ENCODE measurements at regions not wholly inside any gene's neighbourhood (a gene's known extent, or its start where the extent isn't known, plus 50 kb on each side); places are given as distances from the start of the nearest gene placed in this dataset.
A peak's percentile ranks its signal among the peaks of the same experiment; 100 is the strongest.

DNA sequence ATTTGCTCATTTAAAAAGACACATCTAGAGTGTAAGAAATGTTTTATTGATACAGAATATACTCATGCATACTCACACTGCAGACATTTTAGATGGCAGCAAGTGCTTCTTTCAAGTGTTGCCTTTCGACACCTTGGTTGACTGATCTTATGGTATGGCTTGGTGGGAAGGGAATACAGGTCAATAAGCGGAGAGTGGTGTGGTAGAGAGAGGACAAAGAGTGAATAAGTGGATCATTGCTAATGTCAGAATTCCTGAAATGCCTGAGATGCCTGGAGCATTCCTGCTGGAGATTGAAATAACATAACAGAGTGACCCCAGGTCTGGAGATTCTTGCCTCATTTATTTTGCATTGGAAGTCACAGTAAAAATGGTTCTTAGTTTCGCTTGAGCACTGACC, 76.7 kb downstream of the RND3 start:
- Mint-ChIP-seq H3K4me1 (ENCODE audit: low read depth, unreplicated experiment) (peaks cover 50% of the 10 kb centered on the region), H3K9me3 (ENCODE audit: low read depth, unreplicated experiment) (no peaks in the 10 kb centered on the region), H3K27me3 (ENCODE audit: unreplicated experiment) (no peaks in the 10 kb centered on the region), H3K4me3 (ENCODE audit: low read depth, unreplicated experiment) (no peak overlapping the region), H3K27ac (ENCODE audit: unreplicated experiment) (peak overlapping the region; percentile 30), H3K36me3 (ENCODE audit: insufficient read depth, unreplicated experiment) (no peaks in the 10 kb centered on the region)
- peak; percentile 15 for DNase-seq
- TF ChIP-seq, protein P1, sequence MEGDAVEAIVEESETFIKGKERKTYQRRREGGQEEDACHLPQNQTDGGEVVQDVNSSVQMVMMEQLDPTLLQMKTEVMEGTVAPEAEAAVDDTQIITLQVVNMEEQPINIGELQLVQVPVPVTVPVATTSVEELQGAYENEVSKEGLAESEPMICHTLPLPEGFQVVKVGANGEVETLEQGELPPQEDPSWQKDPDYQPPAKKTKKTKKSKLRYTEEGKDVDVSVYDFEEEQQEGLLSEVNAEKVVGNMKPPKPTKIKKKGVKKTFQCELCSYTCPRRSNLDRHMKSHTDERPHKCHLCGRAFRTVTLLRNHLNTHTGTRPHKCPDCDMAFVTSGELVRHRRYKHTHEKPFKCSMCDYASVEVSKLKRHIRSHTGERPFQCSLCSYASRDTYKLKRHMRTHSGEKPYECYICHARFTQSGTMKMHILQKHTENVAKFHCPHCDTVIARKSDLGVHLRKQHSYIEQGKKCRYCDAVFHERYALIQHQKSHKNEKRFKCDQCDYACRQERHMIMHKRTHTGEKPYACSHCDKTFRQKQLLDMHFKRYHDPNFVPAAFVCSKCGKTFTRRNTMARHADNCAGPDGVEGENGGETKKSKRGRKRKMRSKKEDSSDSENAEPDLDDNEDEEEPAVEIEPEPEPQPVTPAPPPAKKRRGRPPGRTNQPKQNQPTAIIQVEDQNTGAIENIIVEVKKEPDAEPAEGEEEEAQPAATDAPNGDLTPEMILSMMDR (IDR thresholded peaks at IDR 0.05; ENCODE audit: unreplicated experiment), result no peak
- BruUV-seq (replicated peaks), result no TSS peak
- CTCF ChIA-PET, result interaction anchor here (0.6 to 1.0 kb wide), 2 partner anchors 121 to 1022 kb away, joined by 3 to 5 read pairs; no protein-coding TSS in a partner anchor
- intact Hi-C loops (cut with micrococcal nuclease; ENCODE audit: unreplicated experiment), result loop anchor here (5.0 kb wide), 1 partner anchor 61 kb away; no protein-coding TSS in a partner anchor

DNA sequence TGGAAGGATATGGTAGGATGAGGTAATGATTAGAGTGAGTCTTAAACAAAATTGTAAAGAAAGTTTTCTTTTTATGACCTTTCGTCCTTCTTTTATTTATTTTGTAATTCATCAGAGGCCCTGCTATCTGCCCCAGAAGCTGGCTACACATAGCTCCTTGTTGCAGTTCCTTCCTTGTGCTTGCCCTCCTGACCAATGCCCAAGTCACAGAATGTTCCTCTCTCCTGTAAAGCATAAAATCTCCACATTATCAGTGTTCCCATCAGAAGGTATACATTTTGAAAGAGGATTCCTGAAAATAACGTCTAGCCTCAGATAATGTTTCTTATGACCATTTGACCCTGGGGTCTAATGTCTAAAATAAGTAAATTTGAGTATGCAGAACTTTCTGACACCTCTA, 78.3 kb downstream of the RND3 start:
- CTCF ChIA-PET, result interaction anchor here (1.1 kb wide), 1 partner anchor 26 kb away, joined by 4 read pairs; no protein-coding TSS in a partner anchor
- intact Hi-C loops (cut with micrococcal nuclease; ENCODE audit: unreplicated experiment), result no loop called here
- TF ChIP-seq, protein P1 (IDR thresholded peaks at IDR 0.05; ENCODE audit: unreplicated experiment), result no peak
- Mint-ChIP-seq H3K4me1 (ENCODE audit: low read depth, unreplicated experiment) (peaks cover 55% of the 10 kb centered on the region), H3K27ac (ENCODE audit: unreplicated experiment) (no peak overlapping the region), H3K4me3 (ENCODE audit: low read depth, unreplicated experiment) (no peak overlapping the region), H3K27me3 (ENCODE audit: unreplicated experiment) (no peaks in the 10 kb centered on the region), H3K9me3 (ENCODE audit: low read depth, unreplicated experiment) (no peaks in the 10 kb centered on the region), H3K36me3 (ENCODE audit: insufficient read depth, unreplicated experiment) (no peaks in the 10 kb centered on the region)
- no TSS peak for BruUV-seq (replicated peaks)
- DNase-seq, result no peak

DNA sequence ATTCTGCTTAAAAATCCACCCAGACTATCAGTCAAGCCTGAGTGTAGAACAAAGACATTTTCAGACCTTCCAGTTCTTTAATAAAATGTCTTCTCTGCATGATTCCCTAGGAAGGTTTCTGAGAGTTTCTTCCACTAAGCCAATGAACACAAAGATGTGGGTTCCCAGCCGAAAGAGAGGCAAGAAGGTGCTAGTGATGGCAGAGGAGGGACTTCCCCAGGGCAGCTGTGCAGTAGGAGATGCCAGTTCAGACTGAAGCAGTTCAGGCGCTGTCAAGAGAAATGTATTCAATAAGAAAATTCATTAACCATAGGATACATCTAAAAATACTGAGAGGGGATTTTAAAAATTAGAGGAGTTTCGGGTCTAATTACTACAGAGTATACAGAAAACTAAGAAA, 83.3 kb downstream of the RND3 start:
- H3K36me3 Mint-ChIP-seq (ENCODE audit: insufficient read depth, unreplicated experiment), result no peaks in the 10 kb centered on the region
- CTCF ChIA-PET, result no interaction called here
- no peak for DNase-seq
- intact Hi-C loops (cut with micrococcal nuclease; ENCODE audit: unreplicated experiment), result no loop called here
- H3K9me3 Mint-ChIP-seq (ENCODE audit: low read depth, unreplicated experiment), result peaks cover 3% of the 10 kb centered on the region
- no peak overlapping the region for H3K4me3 Mint-ChIP-seq (ENCODE audit: low read depth, unreplicated experiment)
- no peaks in the 10 kb centered on the region for H3K27me3 Mint-ChIP-seq (ENCODE audit: unreplicated experiment)
- BruUV-seq (replicated peaks), result no TSS peak
- TF ChIP-seq, protein P1 (IDR thresholded peaks at IDR 0.05; ENCODE audit: unreplicated experiment), result no peak
- H3K27ac Mint-ChIP-seq (ENCODE audit: unreplicated experiment), result no peak overlapping the region
- peaks cover 32% of the 10 kb centered on the region for H3K4me1 Mint-ChIP-seq (ENCODE audit: low read depth, unreplicated experiment)

GRCh38 chr2:150403457-150403856, 84.0 kb downstream of the RND3 start:
- H3K27ac Mint-ChIP-seq (ENCODE audit: unreplicated experiment), result peak overlapping the region; percentile 52
- DNase-seq, result no peak
- peaks cover 25% of the 10 kb centered on the region for H3K4me1 Mint-ChIP-seq (ENCODE audit: low read depth, unreplicated experiment)
- BruUV-seq (replicated peaks), result no TSS peak
- no peaks in the 10 kb centered on the region for H3K27me3 Mint-ChIP-seq (ENCODE audit: unreplicated experiment)
- CTCF ChIA-PET, result no interaction called here
- H3K9me3 Mint-ChIP-seq (ENCODE audit: low read depth, unreplicated experiment), result peaks cover 3% of the 10 kb centered on the region
- peak overlapping the region; percentile 60 for H3K4me3 Mint-ChIP-seq (ENCODE audit: low read depth, unreplicated experiment)
- intact Hi-C loops (cut with micrococcal nuclease; ENCODE audit: unreplicated experiment), result no loop called here
- TF ChIP-seq, protein P1 (IDR thresholded peaks at IDR 0.05; ENCODE audit: unreplicated experiment), result no peak
- H3K36me3 Mint-ChIP-seq (ENCODE audit: insufficient read depth, unreplicated experiment), result no peaks in the 10 kb centered on the region

All from Calu3 (cell line).